ENCODE measurements at regions not wholly inside any gene's neighbourhood (a gene's known extent, or its start where the extent isn't known, plus 50 kb on each side); places are given as distances from the start of the nearest gene placed in this dataset.

DNA sequence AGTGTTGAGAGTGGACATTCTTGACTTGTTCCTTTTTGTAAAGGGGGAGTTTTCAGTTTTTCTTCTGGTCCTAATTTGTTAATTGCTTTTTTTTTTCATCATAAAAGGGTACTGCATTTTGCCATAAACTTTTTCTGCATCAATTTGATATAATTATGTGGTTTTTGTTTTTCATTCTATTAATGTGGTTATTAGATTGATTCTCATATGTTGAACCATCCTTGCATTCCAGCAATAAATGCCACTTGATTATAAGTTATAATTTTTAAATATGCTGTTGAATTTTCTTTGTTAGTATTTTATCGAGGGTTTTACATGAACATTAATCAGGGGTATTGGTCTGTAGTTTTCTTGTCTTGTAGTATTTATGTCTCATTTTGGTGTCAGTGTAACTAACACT is 87.2 kb upstream of the SMIM36 start (continued):
- no peak for TF ChIP-seq NANOG (IDR thresholded peaks at IDR 0.05; ENCODE audit: insufficient read depth, low read depth, low read length, poor library complexity, severe bottlenecking)
- TF ChIP-seq BCL11A (IDR thresholded peaks at IDR 0.05; ENCODE audit: low read depth in 2 of 2, low read length in 2 of 2), result no peak
- TF ChIP-seq KDM1A (IDR thresholded peaks at IDR 0.05; ENCODE audit: borderline replicate concordance, low read length), result no peak
- TF ChIP-seq BACH1 (IDR thresholded peaks at IDR 0.05; ENCODE audit: low read length), result no peak
- TF ChIP-seq KDM5A (IDR thresholded peaks at IDR 0.05; ENCODE audit: low read length), result no peak
- TF ChIP-seq RAD21 (IDR thresholded peaks at IDR 0.05 in 1 of 2, conservative IDR thresholded peaks at IDR 0.05 in 1 of 2; ENCODE audit: low read depth in 2 of 2, low read length in 2 of 2), result no peak
- no peak for TF ChIP-seq SRF (IDR thresholded peaks at IDR 0.05; ENCODE audit: low read depth, low read length)
- no peak for TF ChIP-seq TAF7 (optimal IDR thresholded peaks at IDR 0.05; ENCODE audit: borderline replicate concordance, low read depth, low read length)

Measured in H1 (cell line).